HEK293 (cell line): ENCODE measurements at regions not wholly inside any gene's neighbourhood (a gene's known extent, or its start where the extent isn't known, plus 50 kb on each side); places are given as distances from the start of the nearest gene placed in this dataset.
"Not testable (repeated sequence)": the region's sequence is repeated elsewhere in the genome, so short reads cannot be mapped to it uniquely, and the experiment has no call there.

Source experiments
- CTCF ChIA-PET: fragments of 350-600 bp; formaldehyde crosslinking; extraction: SDS; loops from one replicate; lab custom pipeline; 2021; ENCODE audit warnings: antibody characterized with exemption; lab: Yijun Ruan, JAX
- POLR2A ChIA-PET: fragments of 300-600 bp; formaldehyde crosslinking; extraction: SDS; loops from one replicate; lab custom pipeline; 2020; ENCODE audit warnings: antibody characterized with exemption, inconsistent platforms; lab: Yijun Ruan, JAX
- H3K27ac ChIP-seq: fragments of 200-500 bp; sonication (Bioruptor generic); 2 replicates; pipeline ENCODE4 v1.5.1; 2014; ENCODE audit warnings: low read depth, low read length, control low read depth, inconsistent platforms; ENCODE audit errors: extremely low read depth
- H3K36me3 ChIP-seq, 2 experiments: fragments of 200-500 bp in 1 of 2; sonication (Bioruptor generic) in 1 of 2; 1 replicate in 1 of 2; 2 replicates in 1 of 2; pipeline ENCODE4 v1.5.1; 2014 to 2017; ENCODE audit warnings: inconsistent platforms in 2 of 2, low read length in 2 of 2; ENCODE audit not compliant: control insufficient read depth in 2 of 2, insufficient read depth in 1 of 2
- H3K4me1 ChIP-seq: fragments of 200-500 bp; sonication (Bioruptor generic); 2 replicates; pipeline ENCODE4 v1.5.1; 2014; ENCODE audit warnings: mild to moderate bottlenecking, low read length, inconsistent platforms; ENCODE audit not compliant: control insufficient read depth, insufficient read depth
- H3K4me3 ChIP-seq: 2 replicates; pipeline ENCODE4 v1.5.1; 2011; ENCODE audit warnings: low read depth, mild to moderate bottlenecking, control low read depth, low read length, moderate library complexity
- H3K9me3 ChIP-seq: fragments of 200-500 bp; sonication (Bioruptor generic); 2 replicates; pipeline ENCODE4 v1.5.1; 2014; ENCODE audit warnings: low read depth, low read length, inconsistent platforms; ENCODE audit not compliant: control insufficient read depth, insufficient read depth
- EGR2 ChIP-seq: fragments of 450-650 bp; formaldehyde crosslinking; IDR thresholded peaks from 2 replicates; pipeline ENCODE4 v1.5.1; 2016; ENCODE audit warnings: low read depth, missing biosample characterization, missing genetic modification characterization
- GFI1B ChIP-seq: fragments of 450-650 bp; formaldehyde crosslinking; IDR thresholded peaks from 2 replicates; pipeline ENCODE4 v1.5.1; 2016; ENCODE audit warnings: missing biosample characterization, missing genetic modification characterization
- GLI2 ChIP-seq: fragments of 450-650 bp; formaldehyde crosslinking; IDR thresholded peaks from 2 replicates; pipeline ENCODE4; 2017; ENCODE audit warnings: missing biosample characterization, missing genetic modification characterization, low read depth, borderline replicate concordance
- KLF8 ChIP-seq: fragments of 450-650 bp; formaldehyde crosslinking; IDR thresholded peaks from 2 replicates; pipeline ENCODE4 v1.5.1; 2016; ENCODE audit warnings: missing biosample characterization, missing genetic modification characterization
- MYNN ChIP-seq: fragments of 450-650 bp; formaldehyde crosslinking; IDR thresholded peaks from 2 replicates; pipeline ENCODE4 v1.5.1; 2016; ENCODE audit warnings: missing biosample characterization, missing genetic modification characterization, borderline replicate concordance
- OSR2 ChIP-seq: fragments of 450-650 bp; formaldehyde crosslinking; IDR thresholded peaks from 2 replicates; pipeline ENCODE4 v1.5.1; 2016; ENCODE audit warnings: missing biosample characterization, missing genetic modification characterization
- SETDB1 ChIP-seq: IDR thresholded peaks from one replicate; pipeline ENCODE4 v1.6.1; 2017; ENCODE audit warnings: mild to moderate bottlenecking, low read length, moderate library complexity, mixed read lengths; ENCODE audit not compliant: insufficient read length
- YY1 ChIP-seq: fragments of 450-650 bp; formaldehyde crosslinking; IDR thresholded peaks from 2 replicates; pipeline ENCODE4 v1.5.1; 2018; ENCODE audit warnings: missing biosample characterization, missing genetic modification characterization
- ZEB2 ChIP-seq: fragments of 450-650 bp; formaldehyde crosslinking; IDR thresholded peaks from 2 replicates; pipeline ENCODE4 v1.5.1; 2016; ENCODE audit warnings: missing biosample characterization, missing genetic modification characterization
- ZFP41 ChIP-seq: fragments of 450-650 bp; formaldehyde crosslinking; IDR thresholded peaks from 2 replicates; pipeline ENCODE4 v1.5.1; 2016; ENCODE audit warnings: missing biosample characterization, missing genetic modification characterization, borderline replicate concordance
- ZNF169 ChIP-seq: fragments of 450-650 bp; formaldehyde crosslinking; IDR thresholded peaks from 2 replicates; pipeline ENCODE4 v1.5.1; 2016; ENCODE audit warnings: missing biosample characterization, missing genetic modification characterization
- ZNF174 ChIP-seq: fragments of 450-650 bp; formaldehyde crosslinking; IDR thresholded peaks from 2 replicates; pipeline ENCODE4 v1.5.0; 2017; ENCODE audit warnings: missing biosample characterization, mild to moderate bottlenecking, missing genetic modification characterization
- ZNF266 ChIP-seq: fragments of 450-650 bp; formaldehyde crosslinking; IDR thresholded peaks from 2 replicates; pipeline ENCODE4 v1.5.1; 2016; ENCODE audit warnings: missing biosample characterization, missing genetic modification characterization, low read depth
- ZNF423 ChIP-seq: fragments of 450-650 bp; formaldehyde crosslinking; IDR thresholded peaks from 2 replicates; pipeline ENCODE4 v1.5.1; 2016; ENCODE audit warnings: missing biosample characterization, missing genetic modification characterization
- ZNF558 ChIP-seq: fragments of 450-650 bp; formaldehyde crosslinking; IDR thresholded peaks from 2 replicates; pipeline ENCODE4 v1.5.1; 2016; ENCODE audit warnings: missing biosample characterization, missing genetic modification characterization
- ZNF561 ChIP-seq: fragments of 450-650 bp; IDR thresholded peaks from 2 replicates; pipeline ENCODE4 v1.5.1; 2018; ENCODE audit warnings: missing biosample characterization, missing genetic modification characterization, borderline replicate concordance
- ZNF571 ChIP-seq: fragments of 450-650 bp; formaldehyde crosslinking; IDR thresholded peaks from 2 replicates; pipeline ENCODE4 v1.5.0; 2017; ENCODE audit warnings: missing biosample characterization, missing genetic modification characterization
- ZNF626 ChIP-seq: fragments of 450-650 bp; sonication (Bioruptor Pico); formaldehyde crosslinking; IDR thresholded peaks from 2 replicates; pipeline ENCODE4 v1.5.1; 2018; ENCODE audit warnings: missing biosample characterization, missing genetic modification characterization, inconsistent platforms
- ZNF660 ChIP-seq: fragments of 450-650 bp; IDR thresholded peaks from 2 replicates; pipeline ENCODE4 v1.5.1; 2018; ENCODE audit warnings: missing biosample characterization, mild to moderate bottlenecking, missing genetic modification characterization
- ZNF677 ChIP-seq: fragments of 450-650 bp; IDR thresholded peaks from 2 replicates; pipeline ENCODE4 v1.5.0; 2018; ENCODE audit warnings: missing biosample characterization, mild to moderate bottlenecking, missing genetic modification characterization, moderate library complexity
- ZNF837 ChIP-seq: fragments of 450-650 bp; formaldehyde crosslinking; IDR thresholded peaks from 2 replicates; pipeline ENCODE4 v1.5.1; 2016; ENCODE audit warnings: missing biosample characterization, missing genetic modification characterization
- TF ChIP-seq, protein P1 (sequence below): fragments of 450-650 bp; formaldehyde crosslinking; IDR thresholded peaks from 2 replicates; pipeline ENCODE4 v1.5.1; 2016; ENCODE audit warnings: missing biosample characterization, missing genetic modification characterization
- TF ChIP-seq, protein P2 (sequence below): fragments of 450-650 bp; formaldehyde crosslinking; IDR thresholded peaks from 2 replicates; pipeline ENCODE4 v1.5.1; 2016; ENCODE audit warnings: missing biosample characterization, missing genetic modification characterization

DNA sequence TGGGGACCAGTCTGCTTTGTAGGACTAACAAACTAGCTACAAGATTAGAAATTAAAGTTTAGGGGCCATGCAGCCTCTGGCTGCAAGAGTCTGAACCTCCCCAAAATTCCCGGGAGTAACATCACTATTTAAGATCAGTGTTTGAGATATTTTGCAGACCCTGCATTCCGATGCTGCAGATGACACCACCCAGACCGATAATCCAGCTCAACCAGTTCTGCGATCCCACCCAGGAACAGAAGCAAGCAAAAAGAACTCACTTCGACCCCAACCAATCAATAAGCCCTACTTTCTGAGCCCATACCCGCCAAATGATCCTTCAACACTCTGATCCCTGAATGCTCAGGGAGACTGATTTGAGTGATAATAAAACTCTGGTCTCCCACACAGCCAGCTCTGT is 877.8 kb downstream of the FAT4 start (continued):
- TF ChIP-seq ZNF423 (no peak), ZNF174 (tag by site-specific recombination) (no peak), GFI1B (no peak), ZNF571 (tag by site-specific recombination) (no peak), ZNF677 (tag by site-specific recombination) (no peak)
- TF ChIP-seq, protein P1, sequence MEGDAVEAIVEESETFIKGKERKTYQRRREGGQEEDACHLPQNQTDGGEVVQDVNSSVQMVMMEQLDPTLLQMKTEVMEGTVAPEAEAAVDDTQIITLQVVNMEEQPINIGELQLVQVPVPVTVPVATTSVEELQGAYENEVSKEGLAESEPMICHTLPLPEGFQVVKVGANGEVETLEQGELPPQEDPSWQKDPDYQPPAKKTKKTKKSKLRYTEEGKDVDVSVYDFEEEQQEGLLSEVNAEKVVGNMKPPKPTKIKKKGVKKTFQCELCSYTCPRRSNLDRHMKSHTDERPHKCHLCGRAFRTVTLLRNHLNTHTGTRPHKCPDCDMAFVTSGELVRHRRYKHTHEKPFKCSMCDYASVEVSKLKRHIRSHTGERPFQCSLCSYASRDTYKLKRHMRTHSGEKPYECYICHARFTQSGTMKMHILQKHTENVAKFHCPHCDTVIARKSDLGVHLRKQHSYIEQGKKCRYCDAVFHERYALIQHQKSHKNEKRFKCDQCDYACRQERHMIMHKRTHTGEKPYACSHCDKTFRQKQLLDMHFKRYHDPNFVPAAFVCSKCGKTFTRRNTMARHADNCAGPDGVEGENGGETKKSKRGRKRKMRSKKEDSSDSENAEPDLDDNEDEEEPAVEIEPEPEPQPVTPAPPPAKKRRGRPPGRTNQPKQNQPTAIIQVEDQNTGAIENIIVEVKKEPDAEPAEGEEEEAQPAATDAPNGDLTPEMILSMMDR (tag by site-specific recombination), result no peak

DNA sequence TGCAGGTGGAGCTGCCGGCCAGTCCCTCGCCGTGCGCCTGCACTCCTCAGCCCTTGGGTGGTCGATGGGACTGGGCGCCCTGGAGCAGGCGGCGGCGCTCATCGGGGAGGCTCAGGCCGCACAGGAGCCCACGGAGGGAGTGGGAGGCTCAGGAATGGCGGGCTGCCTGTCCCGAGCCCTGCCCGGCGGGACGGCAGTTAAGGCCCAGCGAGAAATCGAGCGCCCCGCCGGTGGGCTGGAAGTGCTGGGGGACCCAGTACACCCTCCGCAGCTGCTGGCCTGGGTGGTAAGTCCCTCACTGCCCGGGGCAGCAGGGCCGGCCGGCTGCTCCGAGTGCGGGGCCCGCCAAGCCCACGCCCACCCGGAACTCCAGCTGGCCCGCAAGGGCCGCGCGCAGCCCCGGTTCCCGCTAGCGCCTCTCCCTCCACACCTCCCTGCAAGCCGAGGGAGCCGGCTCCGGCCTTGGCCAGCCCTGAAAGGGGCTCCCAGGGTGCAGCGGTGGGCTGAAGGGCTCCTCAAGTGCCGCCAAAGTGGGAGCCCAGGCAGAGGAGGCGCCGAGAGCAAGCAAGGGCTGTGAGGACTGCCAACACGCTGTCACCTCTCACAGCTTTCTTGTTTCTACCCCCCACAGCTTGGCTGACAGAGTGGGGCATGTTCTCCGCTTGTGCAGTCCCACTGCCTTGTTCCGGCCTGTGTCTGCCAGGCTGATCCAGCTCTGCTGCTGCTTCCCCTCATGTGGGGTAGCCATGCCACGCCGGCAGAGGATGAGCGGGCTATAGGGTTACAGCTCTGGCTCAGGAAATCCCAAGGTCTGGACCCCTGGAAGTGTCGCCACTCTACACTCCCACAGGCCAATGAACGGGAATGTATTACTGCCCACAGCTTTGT is 886.7 kb downstream of the FAT4 start:
- CTCF ChIA-PET, result interaction anchor here (0.6 kb wide), 1 partner anchor 10 kb away, joined by 3 read pairs; no protein-coding TSS in a partner anchor
- H3K4me1 ChIP-seq, H3K4me3 ChIP-seq, H3K9me3 ChIP-seq, H3K36me3 ChIP-seq, H3K27ac ChIP-seq, POLR2A ChIA-PET: not testable (repeated sequence)

GRCh38 chr4:126202226-126202625 is 887.5 kb downstream of the FAT4 start:
- POLR2A ChIA-PET, result no interaction called here
- no peaks in the 10 kb centered on the region for H3K4me1 ChIP-seq
- CTCF ChIA-PET, result no interaction called here
- H3K9me3 ChIP-seq, result no peaks in the 10 kb centered on the region
- H3K36me3 ChIP-seq, result no peaks in the 10 kb centered on the region
- no peak overlapping the region for H3K27ac ChIP-seq
- TF ChIP-seq ZFP41 (tag by site-specific recombination) (no peak), YY1 (no peak), OSR2 (tag by site-specific recombination) (no peak), ZNF558 (tag by site-specific recombination) (no peak)
- no peak overlapping the region for H3K4me3 ChIP-seq

- TF ChIP-seq ZNF169 (no peak), ZNF266 (tag by site-specific recombination) (no peak), ZNF660 (no peak), EGR2 (tag by site-specific recombination) (no peak), ZNF561 (tag by site-specific recombination) (no peak), ZEB2 (tag by site-specific recombination) (no peak), KLF8 (tag by site-specific recombination) (no peak), SETDB1 (no peak), ZNF626 (tag by site-specific recombination) (no peak), ZNF837 (no peak), MYNN (tag by site-specific recombination) (no peak), GLI2 (no peak)
- TF ChIP-seq, protein P2, sequence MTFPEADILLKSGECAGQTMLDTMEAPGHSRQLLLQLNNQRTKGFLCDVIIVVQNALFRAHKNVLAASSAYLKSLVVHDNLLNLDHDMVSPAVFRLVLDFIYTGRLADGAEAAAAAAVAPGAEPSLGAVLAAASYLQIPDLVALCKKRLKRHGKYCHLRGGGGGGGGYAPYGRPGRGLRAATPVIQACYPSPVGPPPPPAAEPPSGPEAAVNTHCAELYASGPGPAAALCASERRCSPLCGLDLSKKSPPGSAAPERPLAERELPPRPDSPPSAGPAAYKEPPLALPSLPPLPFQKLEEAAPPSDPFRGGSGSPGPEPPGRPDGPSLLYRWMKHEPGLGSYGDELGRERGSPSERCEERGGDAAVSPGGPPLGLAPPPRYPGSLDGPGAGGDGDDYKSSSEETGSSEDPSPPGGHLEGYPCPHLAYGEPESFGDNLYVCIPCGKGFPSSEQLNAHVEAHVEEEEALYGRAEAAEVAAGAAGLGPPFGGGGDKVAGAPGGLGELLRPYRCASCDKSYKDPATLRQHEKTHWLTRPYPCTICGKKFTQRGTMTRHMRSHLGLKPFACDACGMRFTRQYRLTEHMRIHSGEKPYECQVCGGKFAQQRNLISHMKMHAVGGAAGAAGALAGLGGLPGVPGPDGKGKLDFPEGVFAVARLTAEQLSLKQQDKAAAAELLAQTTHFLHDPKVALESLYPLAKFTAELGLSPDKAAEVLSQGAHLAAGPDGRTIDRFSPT (tag by site-specific recombination), result no peak
- TF ChIP-seq, protein P1 (tag by site-specific recombination), result no peak
- no peaks in the 10 kb centered on the region for H3K36me3 ChIP-seq
- ChIA-PET CTCF (no interaction called here), POLR2A (no interaction called here)
- no peaks in the 10 kb centered on the region for H3K4me1 ChIP-seq
- H3K9me3 ChIP-seq, result no peaks in the 10 kb centered on the region
- H3K4me3 ChIP-seq, result no peak overlapping the region
- H3K27ac ChIP-seq, result no peak overlapping the region
Measured at GRCh38 chr4:126207910-126208309, 893.2 kb downstream of the FAT4 start.
